H9 (cell line): ENCODE measurements at regions not wholly inside any gene's neighbourhood (a gene's known extent, or its start where the extent isn't known, plus 50 kb on each side); places are given as distances from the start of the nearest gene placed in this dataset.

Source experiments
- DNase-seq: peaks from one replicate; pipeline ENCODE4 v3.0.0-alpha.2; 2017
- H2AFZ ChIP-seq: one replicate; pipeline ENCODE4 v1.6.1; 2013; ENCODE audit warnings: mild to moderate bottlenecking, low read length, control low read depth, moderate library complexity
- H2AK5ac ChIP-seq: 2 replicates; pipeline ENCODE4 v1.6.1; 2013; ENCODE audit warnings: low read length, control low read depth, mixed read lengths; ENCODE audit not compliant: insufficient read length
- H2BK120ac ChIP-seq: one replicate; pipeline ENCODE4 v1.6.1; 2013; ENCODE audit warnings: low read depth, mild to moderate bottlenecking, low read length, control low read depth, inconsistent platforms; ENCODE audit not compliant: poor library complexity, severe bottlenecking
- H2BK12ac ChIP-seq: 2 replicates; pipeline ENCODE4 v1.6.1; 2013; ENCODE audit warnings: low read length, control low read depth, mixed read lengths, low read depth; ENCODE audit not compliant: insufficient read length
- H2BK15ac ChIP-seq: 2 replicates; pipeline ENCODE4 v1.6.1; 2013; ENCODE audit warnings: low read depth, low read length, control low read depth
- H2BK20ac ChIP-seq: one replicate; pipeline ENCODE4 v1.6.1; 2013; ENCODE audit warnings: low read depth, mild to moderate bottlenecking, low read length, control low read depth, inconsistent platforms; ENCODE audit not compliant: poor library complexity, severe bottlenecking
- H2BK5ac ChIP-seq: 2 replicates; pipeline ENCODE4 v1.6.1; 2013; ENCODE audit warnings: low read length, control low read depth, mixed read lengths; ENCODE audit not compliant: insufficient read length
- H3K14ac ChIP-seq: 2 replicates; pipeline ENCODE4 v1.6.1; 2013; ENCODE audit warnings: low read length, control low read depth; ENCODE audit not compliant: insufficient read depth
- H3K18ac ChIP-seq: 2 replicates; pipeline ENCODE4 v1.6.1; 2013; ENCODE audit warnings: low read depth, mild to moderate bottlenecking, mixed read lengths, low read length, control low read depth; ENCODE audit not compliant: insufficient read length
- H3K23ac ChIP-seq: 2 replicates; pipeline ENCODE4 v1.6.1; 2013; ENCODE audit warnings: low read length, control low read depth, mixed read lengths, low read depth; ENCODE audit not compliant: insufficient read length
- H3K23me2 ChIP-seq: 2 replicates; pipeline ENCODE4 v1.6.1; 2013; ENCODE audit warnings: low read depth, mild to moderate bottlenecking, mixed read lengths, low read length, control low read depth; ENCODE audit not compliant: insufficient read length, poor library complexity, severe bottlenecking
- H3K27ac ChIP-seq: 2 replicates; pipeline ENCODE4 v1.5.1; 2013; ENCODE audit warnings: low read length, control low read depth, mixed read lengths, low read depth; ENCODE audit not compliant: insufficient read length
- H3K27me3 ChIP-seq: 2 replicates; pipeline ENCODE4 v1.6.1; 2013; ENCODE audit warnings: low read length, control low read depth, inconsistent platforms; ENCODE audit not compliant: insufficient read depth
- H3K4ac ChIP-seq: 2 replicates; pipeline ENCODE4 v1.6.1; 2013; ENCODE audit warnings: low read depth, mild to moderate bottlenecking, control low read depth, inconsistent platforms, low read length, moderate library complexity
- H3K4me1 ChIP-seq: 2 replicates; pipeline ENCODE4 v1.6.1; 2013; ENCODE audit warnings: low read length, control low read depth, inconsistent platforms; ENCODE audit not compliant: insufficient read depth
- H3K4me2 ChIP-seq: 2 replicates; pipeline ENCODE4 v1.6.1; 2013; ENCODE audit warnings: low read length, control low read depth, mixed read lengths; ENCODE audit not compliant: insufficient read length, insufficient read depth
- H3K56ac ChIP-seq: 2 replicates; pipeline ENCODE4 v1.6.1; 2013; ENCODE audit warnings: low read depth, mild to moderate bottlenecking, mixed read lengths, low read length, control low read depth; ENCODE audit not compliant: insufficient read length
- H3K79me1 ChIP-seq: 2 replicates; pipeline ENCODE4 v1.6.1; 2013; ENCODE audit warnings: low read depth, mild to moderate bottlenecking, moderate library complexity, low read length, control low read depth, inconsistent platforms; ENCODE audit not compliant: insufficient read depth, poor library complexity, severe bottlenecking
- H3K79me2 ChIP-seq: 2 replicates; pipeline ENCODE4 v1.6.1; 2013; ENCODE audit warnings: low read length, control low read depth, inconsistent platforms; ENCODE audit not compliant: insufficient read depth
- H3K9ac ChIP-seq: 2 replicates; pipeline ENCODE4 v1.6.1; 2013; ENCODE audit warnings: low read length, control low read depth, mixed read lengths; ENCODE audit not compliant: insufficient read length; ENCODE audit errors: extremely low read depth
- H3K9me3 ChIP-seq: one replicate; pipeline ENCODE4 v1.6.1; 2013; ENCODE audit warnings: low read depth, low read length, inconsistent platforms; ENCODE audit not compliant: control insufficient read depth
- H3T11ph ChIP-seq: one replicate; pipeline ENCODE4 v1.6.1; 2013; ENCODE audit warnings: mild to moderate bottlenecking, low read length, control low read depth, inconsistent platforms
- H4K20me1 ChIP-seq: one replicate; pipeline ENCODE4 v1.6.1; 2013; ENCODE audit not compliant: control insufficient read depth, insufficient read length, insufficient read depth
- H4K5ac ChIP-seq: 2 replicates; pipeline ENCODE4 v1.6.1; 2013; ENCODE audit warnings: low read depth, mild to moderate bottlenecking, mixed read lengths, low read length, control low read depth; ENCODE audit not compliant: insufficient read length
- H4K8ac ChIP-seq: replicated peaks from 2 replicates; pipeline ENCODE4 v1.6.1; 2013; ENCODE audit warnings: low read length, control low read depth, mixed read lengths, low read depth; ENCODE audit not compliant: insufficient read length
- H4K91ac ChIP-seq: 2 replicates; pipeline ENCODE4 v1.6.1; 2013; ENCODE audit warnings: low read depth, mild to moderate bottlenecking, moderate library complexity, mixed read lengths, low read length, control low read depth; ENCODE audit not compliant: insufficient read length
- H3K27ac Mint-ChIP-seq, 3 experiments: 2 replicates in 2 of 3; 3 replicates in 1 of 3; pipeline ENCODE4 v1.8.0; 2020 to 2021; ENCODE audit warnings: mixed read lengths in 3 of 3, mild to moderate bottlenecking in 1 of 3, moderate library complexity in 1 of 3
- H3K27me3 Mint-ChIP-seq: 2 replicates; pipeline ENCODE4 v1.8.0; 2021; ENCODE audit warnings: low read depth, mild to moderate bottlenecking, moderate library complexity, mixed read lengths
- H3K36me3 Mint-ChIP-seq, 3 experiments: 2 replicates in 2 of 3; 3 replicates in 1 of 3; pipeline ENCODE4 v1.8.0; 2020 to 2021; ENCODE audit warnings: low read depth in 3 of 3, mixed read lengths in 3 of 3; ENCODE audit not compliant: insufficient read depth in 1 of 3
- H3K4me1 Mint-ChIP-seq, 2 experiments: 2 replicates each; pipeline ENCODE4 v1.8.0; 2020; ENCODE audit warnings: mixed read lengths in 2 of 2
- H3K4me3 Mint-ChIP-seq, 2 experiments: 2 replicates in 1 of 2; 3 replicates in 1 of 2; pipeline ENCODE4 v1.8.0; 2020 to 2021; ENCODE audit warnings: mild to moderate bottlenecking in 2 of 2, mixed read lengths in 2 of 2, moderate library complexity in 1 of 2
- H3K9me3 Mint-ChIP-seq, 2 experiments: 2 replicates in 1 of 2; 3 replicates in 1 of 2; pipeline ENCODE4 v1.8.0; 2020; ENCODE audit warnings: mild to moderate bottlenecking in 2 of 2, mixed read lengths in 2 of 2, moderate library complexity in 1 of 2
- WGBS: extraction: QIAGEN DNeasy Blood & Tissue Kit; methylation state at CpG from one replicate; pipeline ENCODE4 v1.1.7; 2013; ENCODE audit warnings: missing lambda C conversion rate, low lambda C conversion rate, mixed read lengths; ENCODE audit not compliant: insufficient read length; ENCODE audit errors: extremely low coverage; 5-methylcytosine and 5-hydroxymethylcytosine counted together
- TF ChIP-seq, protein P1 (sequence below): fragments of 200-600 bp; sonication (generic); conservative IDR thresholded peaks from 3 replicates; pipeline ENCODE4 v1.8.0; 2021; ENCODE audit warnings: antibody characterized with exemption, mild to moderate bottlenecking

- no peak overlapping the region for H2AFZ ChIP-seq
- no peaks in the 10 kb centered on the region for H3K36me3 Mint-ChIP-seq
- no peak for DNase-seq
Observed at GRCh38 chr13:31595563-31595962, 143.8 kb upstream of the RXFP2 start.

More at GRCh38 chr13:31595563-31595962, 143.8 kb upstream of the RXFP2 start:
- H4K91ac ChIP-seq = no peak overlapping the region
- no peak overlapping the region for H3T11ph ChIP-seq
- H2BK20ac ChIP-seq = no peak overlapping the region
- no peak overlapping the region for H3K23ac ChIP-seq
- Mint-ChIP-seq H3K27ac (no peak overlapping the region), H3K27me3 (no peaks in the 10 kb centered on the region; the same call in 1 of the 2 replicates), H3K4me1 (peaks cover 8 to 9% of the 10 kb centered on the region in 2 experiments), H3K4me3 (no peak overlapping the region), H3K9me3 (no peaks in the 10 kb centered on the region; a peak in 1 of 5 replicates)
- no peak overlapping the region for H2BK15ac ChIP-seq
- no peak overlapping the region for H2BK5ac ChIP-seq
- H3K27ac ChIP-seq = no peak overlapping the region
- no peak overlapping the region for H4K5ac ChIP-seq
- no peak overlapping the region for H3K9ac ChIP-seq
- no peak overlapping the region for H3K4ac ChIP-seq
- H3K79me2 ChIP-seq = no peaks in the 10 kb centered on the region
- no peak overlapping the region for H3K4me2 ChIP-seq
- H2BK120ac ChIP-seq = no peak overlapping the region
- H3K56ac ChIP-seq = no peak overlapping the region
- no peaks in the 10 kb centered on the region for H4K20me1 ChIP-seq
- no peak overlapping the region for H3K14ac ChIP-seq
- no peaks in the 10 kb centered on the region for H3K9me3 ChIP-seq
- H3K4me1 ChIP-seq = no peaks in the 10 kb centered on the region
- H2AK5ac ChIP-seq = no peak overlapping the region
- no peak overlapping the region for H3K18ac ChIP-seq
- WGBS = no CpG with 5 or more reads among the region's 2 CpGs
- H3K79me1 ChIP-seq = no peaks in the 10 kb centered on the region
- no peak overlapping the region for H4K8ac ChIP-seq
- H3K27me3 ChIP-seq = no peaks in the 10 kb centered on the region
- TF ChIP-seq, protein P1, sequence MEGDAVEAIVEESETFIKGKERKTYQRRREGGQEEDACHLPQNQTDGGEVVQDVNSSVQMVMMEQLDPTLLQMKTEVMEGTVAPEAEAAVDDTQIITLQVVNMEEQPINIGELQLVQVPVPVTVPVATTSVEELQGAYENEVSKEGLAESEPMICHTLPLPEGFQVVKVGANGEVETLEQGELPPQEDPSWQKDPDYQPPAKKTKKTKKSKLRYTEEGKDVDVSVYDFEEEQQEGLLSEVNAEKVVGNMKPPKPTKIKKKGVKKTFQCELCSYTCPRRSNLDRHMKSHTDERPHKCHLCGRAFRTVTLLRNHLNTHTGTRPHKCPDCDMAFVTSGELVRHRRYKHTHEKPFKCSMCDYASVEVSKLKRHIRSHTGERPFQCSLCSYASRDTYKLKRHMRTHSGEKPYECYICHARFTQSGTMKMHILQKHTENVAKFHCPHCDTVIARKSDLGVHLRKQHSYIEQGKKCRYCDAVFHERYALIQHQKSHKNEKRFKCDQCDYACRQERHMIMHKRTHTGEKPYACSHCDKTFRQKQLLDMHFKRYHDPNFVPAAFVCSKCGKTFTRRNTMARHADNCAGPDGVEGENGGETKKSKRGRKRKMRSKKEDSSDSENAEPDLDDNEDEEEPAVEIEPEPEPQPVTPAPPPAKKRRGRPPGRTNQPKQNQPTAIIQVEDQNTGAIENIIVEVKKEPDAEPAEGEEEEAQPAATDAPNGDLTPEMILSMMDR = no peak
- no peaks in the 10 kb centered on the region for H3K23me2 ChIP-seq
- H2BK12ac ChIP-seq = no peak overlapping the region
